ENCODE measurements at regions not wholly inside any gene's neighbourhood (a gene's known extent, or its start where the extent isn't known, plus 50 kb on each side); places are given as distances from the start of the nearest gene placed in this dataset.

DNA sequence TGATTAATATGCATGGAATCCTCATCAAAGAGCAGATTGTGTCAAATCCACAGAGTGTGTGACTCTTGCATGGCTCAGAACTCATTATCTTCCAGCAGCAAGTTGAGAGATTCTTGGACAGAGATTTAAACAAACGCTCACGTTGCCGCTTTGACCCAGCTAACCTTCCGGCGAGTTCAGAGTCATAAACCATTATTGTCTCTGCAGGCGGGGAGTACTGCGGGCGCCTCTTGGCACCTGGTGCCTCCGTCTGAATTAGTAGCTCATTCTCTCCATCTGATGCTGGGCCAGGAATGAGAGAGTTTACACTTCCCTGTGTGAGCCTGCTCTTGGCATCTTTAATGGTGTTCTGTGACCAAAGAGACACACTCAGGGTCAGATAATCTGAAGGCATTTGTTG, 138.6 kb upstream of the WSCD1 start:
- TF ChIP-seq POLR2AphosphoS5 (IDR thresholded peaks at IDR 0.05; ENCODE audit: low read depth, low read length) (no peak), SIN3A (IDR thresholded peaks at IDR 0.05; ENCODE audit: borderline replicate concordance, insufficient read depth, low read length) (no peak)
